Fibroblast of upper back skin (primary cell): ENCODE measurements at regions not wholly inside any gene's neighbourhood (a gene's known extent, or its start where the extent isn't known, plus 50 kb on each side); places are given as distances from the start of the nearest gene placed in this dataset.

Source experiments
- DNase-seq: peaks from one replicate; pipeline ENCODE4 v3.0.0-alpha.2; 2013

DNA sequence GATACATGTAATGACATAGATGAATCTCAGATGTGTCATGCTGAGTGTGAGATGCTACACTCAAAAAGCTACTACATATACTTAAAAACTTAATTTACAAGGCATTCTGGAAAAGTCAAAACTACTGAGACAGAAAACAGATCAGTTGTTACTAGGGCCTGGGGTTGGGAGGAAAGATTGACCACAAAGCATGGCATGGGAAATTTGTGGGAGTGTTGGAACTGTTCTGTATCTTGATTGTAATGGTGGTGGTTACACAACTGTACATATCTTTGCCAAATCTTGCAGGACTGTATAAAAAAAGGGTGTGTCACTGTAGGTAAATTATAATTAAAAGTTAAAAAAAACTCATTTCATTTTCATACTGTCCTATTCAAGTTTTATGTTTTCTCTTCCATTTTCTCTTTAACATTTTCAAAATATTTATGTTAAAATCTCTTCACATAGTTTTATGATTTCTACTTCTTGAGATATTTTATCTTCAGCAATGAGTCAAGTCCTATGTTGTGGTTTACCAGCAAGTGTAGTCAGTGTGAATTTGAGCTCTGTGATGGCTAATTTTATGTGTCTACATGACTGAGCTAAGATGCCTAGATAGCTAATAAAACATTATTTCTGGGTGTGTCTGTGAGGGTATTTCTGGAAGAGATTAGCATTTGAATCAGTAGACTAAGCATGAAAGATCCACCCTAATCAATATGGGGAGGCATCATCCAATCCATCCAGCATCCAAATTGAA lies 58.6 kb upstream of the VRK2 start:
- DNase-seq = no peak

DNA sequence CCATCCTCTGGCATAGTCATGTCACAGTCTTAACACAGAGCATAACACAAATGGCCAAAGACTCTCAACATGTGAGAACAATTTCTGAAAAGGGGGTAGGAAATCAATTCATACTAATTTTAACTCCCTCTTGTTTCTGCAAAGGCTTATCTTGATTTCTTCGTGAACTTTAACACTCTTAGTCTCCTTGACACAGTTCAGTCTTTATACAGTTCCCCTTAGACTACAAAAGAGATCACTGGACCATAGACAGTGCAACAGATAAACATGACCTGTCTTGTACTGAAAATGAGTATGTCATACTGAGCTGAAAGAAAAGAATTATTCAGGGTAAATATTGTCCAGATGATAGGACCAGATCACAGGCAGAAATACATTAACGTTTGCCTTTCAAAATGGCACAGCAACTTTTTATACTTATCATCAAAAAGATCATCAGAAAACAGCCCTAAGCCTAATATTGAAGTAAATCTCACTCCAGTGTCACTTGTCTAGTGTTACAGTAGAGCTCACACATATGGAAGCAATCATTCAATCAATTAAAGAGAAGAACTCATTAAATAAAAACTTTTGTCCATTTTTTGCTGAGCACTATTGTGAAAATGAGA lies 56.4 kb upstream of the VRK2 start:
- DNase-seq = no peak
